ENCODE measurements at regions not wholly inside any gene's neighbourhood (a gene's known extent, or its start where the extent isn't known, plus 50 kb on each side); places are given as distances from the start of the nearest gene placed in this dataset.

- no peak for TF ChIP-seq CTCF (optimal IDR thresholded peaks at IDR 0.05 in 1 of 3, IDR thresholded peaks at IDR 0.05 in 1 of 3, conservative IDR thresholded peaks at IDR 0.05 in 1 of 3; ENCODE audit: extremely low read depth in 1 of 3, insufficient read depth in 2 of 3, low read length in 3 of 3)
- no peak for TF ChIP-seq EZH2 (IDR thresholded peaks at IDR 0.05; ENCODE audit: low read length)
Measured at GRCh38 chr4:89537281-89537680, 229.7 kb upstream of the GPRIN3 start.

Data from keratinocyte (primary cell).